HG03460 (cell line): ENCODE measurements at regions not wholly inside any gene's neighbourhood (a gene's known extent, or its start where the extent isn't known, plus 50 kb on each side); places are given as distances from the start of the nearest gene placed in this dataset.
"Not testable (repeated sequence)": the region's sequence is repeated elsewhere in the genome, so short reads cannot be mapped to it uniquely, and the experiment has no call there.

Experiments used
- ATAC-seq: cut with Tn5 transposase; IDR thresholded peaks from one replicate; pipeline ENCODE4 v1.9.1; 2021; ENCODE audit not compliant: unreplicated experiment

- ATAC-seq, result no peak
Observed at GRCh38 chr6:870096-870495, 177.2 kb upstream of the EXOC2 start.

GRCh38 chr6:868201-868600, 175.3 kb upstream of the EXOC2 start:
- ATAC-seq, result no peak

- ATAC-seq, result no peak
Observed at GRCh38 chr6:867378-867777, 174.4 kb upstream of the EXOC2 start.

- ATAC-seq, result no peak
Observed at GRCh38 chr6:866316-866715, 173.4 kb upstream of the EXOC2 start.

- ATAC-seq, result no peak
Observed at GRCh38 chr6:865846-866245, 172.9 kb upstream of the EXOC2 start.

- no peak for ATAC-seq
Observed at GRCh38 chr6:863831-864230, 170.9 kb upstream of the EXOC2 start.

- not testable (repeated sequence) for ATAC-seq
Observed at GRCh38 chr6:863127-863526, 170.2 kb upstream of the EXOC2 start.

- no peak for ATAC-seq
Observed at GRCh38 chr6:859936-860335, 167.0 kb upstream of the EXOC2 start.

- ATAC-seq, result no peak
Observed at GRCh38 chr6:854406-855118, 161.6 kb upstream of the EXOC2 start.

- not testable (repeated sequence) for ATAC-seq
Observed at GRCh38 chr6:852216-852615, 159.3 kb upstream of the EXOC2 start.

- ATAC-seq, result no peak
Observed at GRCh38 chr6:849075-849506, 156.2 kb upstream of the EXOC2 start.

GRCh38 chr6:845566-845965, 152.6 kb upstream of the EXOC2 start:
- no peak for ATAC-seq

- no peak for ATAC-seq
Observed at GRCh38 chr6:845101-845500, 152.2 kb upstream of the EXOC2 start.

GRCh38 chr6:842141-842540, 149.2 kb upstream of the EXOC2 start:
- no peak for ATAC-seq

GRCh38 chr6:841569-841968, 148.6 kb upstream of the EXOC2 start:
- ATAC-seq, result no peak

- no peak for ATAC-seq
Observed at GRCh38 chr6:839201-839600, 146.3 kb upstream of the EXOC2 start.

- ATAC-seq, result no peak
Observed at GRCh38 chr6:837380-837779, 144.4 kb upstream of the EXOC2 start.

GRCh38 chr6:836276-836853, 143.4 kb upstream of the EXOC2 start:
- ATAC-seq, result no peak

- ATAC-seq, result no peak
Observed at GRCh38 chr6:835476-836160, 142.7 kb upstream of the EXOC2 start.

- ATAC-seq, result no peak
Observed at GRCh38 chr6:834866-835265, 141.9 kb upstream of the EXOC2 start.

GRCh38 chr6:834190-834589, 141.3 kb upstream of the EXOC2 start:
- no peak for ATAC-seq

- ATAC-seq, result not testable (repeated sequence)
Observed at GRCh38 chr6:832804-833203, 139.9 kb upstream of the EXOC2 start.
